Prostate gland (tissue), 2 donors: ENCODE measurements at regions not wholly inside any gene's neighbourhood (a gene's known extent, or its start where the extent isn't known, plus 50 kb on each side); places are given as distances from the start of the nearest gene placed in this dataset.

Source experiments
- CTCF ChIP-seq, 4 experiments: fragments of 200-600 bp in 2 of 4; fragments of 450-650 bp in 2 of 4; sonication (generic) in 2 of 4; IDR thresholded peaks; 1 replicate in 3 of 4; 2 replicates in 1 of 4; pipeline ENCODE4 v1.5.1; 2016 to 2019; ENCODE audit warnings: antibody characterized with exemption in 4 of 4, mild to moderate bottlenecking in 2 of 4, moderate library complexity in 2 of 4
- POLR2AphosphoS5 ChIP-seq: sonication (generic); formaldehyde crosslinking; IDR thresholded peaks from one replicate; pipeline ENCODE4 v1.6.1; 2017; ENCODE audit warnings: antibody characterized with exemption

- TF ChIP-seq CTCF (IDR thresholded peaks at IDR 0.05) (no peak), POLR2AphosphoS5 (no peak)
Observed at GRCh38 chr1:87689487-87689886, 360.8 kb downstream of the LMO4 start.
